K562 (cell line): ENCODE measurements at regions not wholly inside any gene's neighbourhood (a gene's known extent, or its start where the extent isn't known, plus 50 kb on each side); places are given as distances from the start of the nearest gene placed in this dataset.

Experiments
- EZH2 ChIP-seq: IDR thresholded peaks from 2 replicates; pipeline ENCODE4 v1.6.1; 2012; ENCODE audit warnings: low read depth, mild to moderate bottlenecking, inconsistent platforms, low read length, borderline replicate concordance
- MXI1 ChIP-seq: IDR thresholded peaks from 2 replicates; pipeline ENCODE4 v1.6.1; 2011; ENCODE audit warnings: low read depth, mild to moderate bottlenecking, improper control_type of control experiment, low read length

- no peak for TF ChIP-seq EZH2
- TF ChIP-seq MXI1: no peak
Observed at GRCh38 chr11:38710262-38710661, 2112.2 kb upstream of the RAG2 start.
